GM12878 (cell line): ENCODE measurements at regions not wholly inside any gene's neighbourhood (a gene's known extent, or its start where the extent isn't known, plus 50 kb on each side); places are given as distances from the start of the nearest gene placed in this dataset.

Source experiments
- ATAC-seq: fragments of 200-7000 bp; cut with Tn5 transposase; 3 replicates; pipeline ENCODE4 v1.9.1; 2020; ENCODE audit warnings: mild to moderate bottlenecking, moderate library complexity
- BruUV-seq: library from RNA; stranded (reverse); fragments of 400-500 nt; replicated peaks from 2 replicates; lab custom pipeline; 2021; lab: Mats Ljungman, UMichigan
- CTCF ChIA-PET: fragments of 300-600 bp; sonication (Branson Sonifier 250); formaldehyde crosslinking; extraction: SDS; loops from one replicate; lab custom pipeline; 2021; ENCODE audit warnings: inconsistent platforms; lab: Yijun Ruan, JAX
- POLR2A ChIA-PET: fragments of 350-600 bp; formaldehyde crosslinking; extraction: SDS; loops from one replicate; lab custom pipeline; 2021; ENCODE audit warnings: inconsistent platforms; lab: Charles Lee
- RAD21 ChIA-PET: fragments of 300-600 bp; sonication (Branson Sonifier 250); formaldehyde crosslinking; loops from one replicate; lab custom pipeline; 2023; ENCODE audit warnings: antibody characterized with exemption; ENCODE audit not compliant: unreplicated experiment; lab: Charles Lee
- SMC1A ChIA-PET: fragments of 300-600 bp; sonication (Branson Sonifier 250); formaldehyde crosslinking; loops from one replicate; lab custom pipeline; 2023; ENCODE audit not compliant: unreplicated experiment, uncharacterized antibody; lab: Charles Lee
- DNase-seq: peaks from one replicate; pipeline ENCODE4 v3.0.0-alpha.2; 2011; ENCODE audit warnings: low read depth, low spot score
- FAIRE-seq: peaks from 3 replicates; lab custom pipeline; 2011; peaks lifted over from hg19 to GRCh38; lab: Jason Lieb, UNC
- H2AFZ ChIP-seq: 2 replicates; pipeline ENCODE4 v1.6.0; 2011; ENCODE audit warnings: low read depth, low read length, control low read depth; ENCODE audit not compliant: control insufficient read depth
- H3K27ac ChIP-seq: 2 replicates; pipeline ENCODE4 v1.5.1; 2011; ENCODE audit warnings: control low read depth; ENCODE audit not compliant: control insufficient read depth, insufficient read depth
- H3K27me3 ChIP-seq, 2 experiments: replicated peaks in 1 of 2; 2 replicates each; pipeline versions ENCODE4 v1.6.0 to v1.6.1; 2011; ENCODE audit warnings: low read length in 1 of 2; ENCODE audit not compliant: control insufficient read depth in 2 of 2, insufficient read depth in 2 of 2
- H3K36me3 ChIP-seq, 2 experiments: 2 replicates each; pipeline ENCODE4 v1.5.1; 2011; ENCODE audit warnings: low read length in 1 of 2; ENCODE audit not compliant: control insufficient read depth in 2 of 2, insufficient read depth in 2 of 2
- H3K4me1 ChIP-seq: 2 replicates; pipeline ENCODE4 v1.6.1; 2011; ENCODE audit warnings: mild to moderate bottlenecking, low read length, moderate library complexity, mixed read lengths; ENCODE audit not compliant: control insufficient read depth, insufficient read depth
- H3K4me2 ChIP-seq: 2 replicates; pipeline ENCODE4 v1.6.0; 2011; ENCODE audit warnings: control low read depth; ENCODE audit not compliant: control insufficient read depth, insufficient read depth
- H3K4me3 ChIP-seq: fragments of 200-600 bp; sonication (generic); 2 replicates; pipeline ENCODE4 v1.5.1; 2016
- H3K79me2 ChIP-seq: 2 replicates; pipeline ENCODE4 v1.6.0; 2011; ENCODE audit warnings: low read length; ENCODE audit not compliant: control insufficient read depth, insufficient read depth
- H3K9ac ChIP-seq: 2 replicates; pipeline ENCODE4 v1.8.0; 2011; ENCODE audit warnings: low read length, control low read depth, mixed read lengths; ENCODE audit not compliant: control insufficient read depth, insufficient read depth
- H3K9me3 ChIP-seq: replicated peaks from 3 replicates; pipeline ENCODE4 v1.5.1; 2011; ENCODE audit warnings: mild to moderate bottlenecking, low read length; ENCODE audit not compliant: control insufficient read depth, insufficient read depth
- H4K20me1 ChIP-seq: 2 replicates; pipeline ENCODE4 v1.6.0; 2011; ENCODE audit not compliant: control insufficient read depth, insufficient read depth
- BACH1 ChIP-seq: fragments of 450-650 bp; IDR thresholded peaks from 2 replicates; pipeline ENCODE4 v1.6.1; 2017; ENCODE audit warnings: mild to moderate bottlenecking, borderline replicate concordance
- MYC ChIP-seq: IDR thresholded peaks from 2 replicates; pipeline ENCODE4 v1.6.1; 2011; ENCODE audit warnings: mild to moderate bottlenecking, low read length, moderate library complexity, inconsistent platforms; ENCODE audit not compliant: insufficient read depth, insufficient replicate concordance, insufficient read length, severe bottlenecking
- PBX3 ChIP-seq: IDR thresholded peaks from 2 replicates; pipeline ENCODE4 v1.6.1; 2011; ENCODE audit warnings: mild to moderate bottlenecking, low read depth, low read length, moderate library complexity; ENCODE audit not compliant: insufficient replicate concordance
- RAD21 ChIP-seq: IDR thresholded peaks from 2 replicates; pipeline ENCODE4 v1.6.1; 2011; ENCODE audit warnings: mild to moderate bottlenecking, low read depth, low read length, moderate library complexity; ENCODE audit not compliant: insufficient read depth
- SRF ChIP-seq, 2 experiments: IDR thresholded peaks; 2 replicates each; pipeline ENCODE4 v1.6.1; 2011; ENCODE audit warnings: low read depth in 2 of 2, low read length in 2 of 2, mild to moderate bottlenecking in 1 of 2, moderate library complexity in 1 of 2
- STAT3 ChIP-seq: IDR thresholded peaks from 2 replicates; pipeline ENCODE4 v1.6.1; 2011; ENCODE audit warnings: low read depth, low read length, improper control_type of control experiment
- SUZ12 ChIP-seq: fragments of 200-600 bp; sonication (generic); IDR thresholded peaks from one replicate; pipeline ENCODE4 v1.6.1; 2018; ENCODE audit warnings: antibody characterized with exemption, mild to moderate bottlenecking; ENCODE audit not compliant: unreplicated experiment
- YBX1 ChIP-seq: fragments of 450-650 bp; IDR thresholded peaks from 2 replicates; pipeline ENCODE4 v1.6.1; 2016; ENCODE audit warnings: antibody characterized with exemption
- ZNF622 ChIP-seq: fragments of 450-650 bp; IDR thresholded peaks from 2 replicates; pipeline ENCODE4 v1.6.1; 2017; ENCODE audit warnings: mild to moderate bottlenecking, inconsistent platforms
- WGBS: methylation state at CpG from one replicate; pipeline ENCODE4 v1.1.6; 2016; ENCODE audit warnings: low lambda C conversion rate; ENCODE audit not compliant: insufficient replicate concordance, insufficient coverage; ENCODE audit errors: missing lambda C conversion rate; 5-methylcytosine and 5-hydroxymethylcytosine counted together
- in situ Hi-C: fragments of 300-500 bp; cut with MboI; formaldehyde crosslinking; loops from 9 replicates; pipeline ENCODE4 v1.14.3; 2018; ENCODE audit warnings: mixed read lengths
- intact Hi-C: fragments of 100-400 bp; cut with micrococcal nuclease; formaldehyde crosslinking; loops from one replicate; pipeline ENCODE4 v1.14.2; 2022; ENCODE audit not compliant: unreplicated experiment

GRCh38 chr6:62480544-62480943, 194.5 kb upstream of the KHDRBS2 start:
- ChIA-PET RAD21 (no interaction called here), CTCF (no interaction called here), SMC1A (no interaction called here), POLR2A (no interaction called here)
- H3K9me3 ChIP-seq: no peaks in the 10 kb centered on the region
- in situ Hi-C loops: no loop called here
- intact Hi-C loops: no loop called here
- H3K4me1 ChIP-seq: no peaks in the 10 kb centered on the region
- ATAC-seq (no peak), FAIRE-seq (no peak), DNase-seq (no peak)
- H3K4me3 ChIP-seq: no peak overlapping the region
- no peaks in the 10 kb centered on the region for H3K79me2 ChIP-seq
- no TSS peak for BruUV-seq
- H3K4me2 ChIP-seq: no peak overlapping the region
- WGBS: 0% methylated on average over 1 of the region's 1 CpG
- H3K36me3 ChIP-seq: no peaks in the 10 kb centered on the region
- no peaks in the 10 kb centered on the region for H4K20me1 ChIP-seq
- TF ChIP-seq YBX1 (no peak), SUZ12 (no peak), PBX3 (no peak), MYC (no peak), SRF (IDR thresholded peaks at IDR 0.05; ENCODE audit: low read depth in 2 of 2, low read length in 2 of 2) (no peak), ZNF622 (no peak), RAD21 (no peak), BACH1 (no peak), STAT3 (no peak)
- no peak overlapping the region for H3K27ac ChIP-seq
- no peaks in the 10 kb centered on the region for H3K27me3 ChIP-seq
- H2AFZ ChIP-seq: no peak overlapping the region
- H3K9ac ChIP-seq: no peak overlapping the region
